Vagina (tissue), 2 donors: ENCODE measurements at regions not wholly inside any gene's neighbourhood (a gene's known extent, or its start where the extent isn't known, plus 50 kb on each side); places are given as distances from the start of the nearest gene placed in this dataset.

ENCODE experiments used
- DNase-seq, 2 donors: peaks; one replicate each; pipeline ENCODE4 v3.0.0-alpha.2; 2017; ENCODE audit errors: extremely low spot score in 2 of 2
- H3K27ac ChIP-seq: fragments of 200-600 bp; sonication (generic); one replicate; pipeline ENCODE4 v1.5.1; 2019
- H3K27me3 ChIP-seq: fragments of 200-600 bp; sonication (generic); one replicate; pipeline ENCODE4 v1.5.1; 2019
- H3K36me3 ChIP-seq, 2 donors: fragments of 200-600 bp; sonication (generic); one replicate each; pipeline ENCODE4 v1.5.1; 2017 to 2019
- H3K4me1 ChIP-seq: fragments of 200-600 bp; sonication (generic); one replicate; pipeline ENCODE4 v1.5.1; 2019
- H3K4me3 ChIP-seq, 2 donors: fragments of 200-600 bp; sonication (generic); 1 replicate in 1 of 2; 2 replicates in 1 of 2; pipeline ENCODE4 v1.5.1; 2016 to 2019
- H3K9me3 ChIP-seq: fragments of 200-600 bp; sonication (generic); one replicate; pipeline ENCODE4 v1.5.1; 2019
- POLR2A ChIP-seq, 2 donors: fragments of 450-650 bp; IDR thresholded peaks; one replicate each; pipeline ENCODE4 v1.6.1; 2017; ENCODE audit warnings: antibody characterized with exemption in 2 of 2, mild to moderate bottlenecking in 2 of 2, moderate library complexity in 2 of 2
- POLR2AphosphoS5 ChIP-seq, 2 donors: sonication (generic); formaldehyde crosslinking; IDR thresholded peaks; one replicate each; pipeline ENCODE4 v1.9.0; 2017; ENCODE audit warnings: antibody characterized with exemption in 2 of 2, mild to moderate bottlenecking in 2 of 2, low read depth in 1 of 2; ENCODE audit not compliant: insufficient read depth in 1 of 2
- intact Hi-C: fragments of 100-400 bp; cut with DNase I; formaldehyde crosslinking; loops from one replicate; pipeline ENCODE4 v1.15.1; 2023
- TF ChIP-seq, protein P1 (sequence below), 3 experiments: fragments of 450-650 bp in 2 of 3; fragments of 200-600 bp in 1 of 3; sonication (generic) in 1 of 3; IDR thresholded peaks; one replicate each; pipeline ENCODE4 v1.5.1; 2017 to 2019; ENCODE audit warnings: antibody characterized with exemption in 3 of 3, mild to moderate bottlenecking in 2 of 3, moderate library complexity in 2 of 3

DNA sequence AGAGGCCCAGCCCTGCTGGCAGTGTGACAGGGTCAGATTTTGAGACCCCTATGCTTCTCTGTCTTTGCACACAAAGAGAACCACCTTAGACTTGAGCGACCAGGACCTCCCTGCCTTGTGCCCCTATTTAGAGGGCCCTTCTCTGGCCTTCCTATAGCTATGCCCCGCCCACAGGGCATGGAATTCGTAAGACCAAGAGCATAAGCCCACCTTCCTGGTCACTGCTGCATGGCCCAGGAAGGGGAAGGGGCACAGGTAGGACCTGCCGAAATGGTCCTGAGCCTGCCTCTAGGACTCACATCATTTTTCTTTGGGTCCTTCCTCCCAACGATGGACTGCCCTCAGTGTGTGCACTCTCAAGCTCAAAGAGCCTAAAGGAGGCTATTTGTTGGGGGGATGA is 65.1 kb upstream of the SRSF6 start:
- intact Hi-C loops: no loop called here
- H3K27ac ChIP-seq: no peak overlapping the region
- no peak overlapping the region for H3K4me3 ChIP-seq
- no peaks in the 10 kb centered on the region for H3K27me3 ChIP-seq
- H3K4me1 ChIP-seq: no peaks in the 10 kb centered on the region
- H3K9me3 ChIP-seq: no peaks in the 10 kb centered on the region
- H3K36me3 ChIP-seq: no peaks in the 10 kb centered on the region
- TF ChIP-seq, protein P1, sequence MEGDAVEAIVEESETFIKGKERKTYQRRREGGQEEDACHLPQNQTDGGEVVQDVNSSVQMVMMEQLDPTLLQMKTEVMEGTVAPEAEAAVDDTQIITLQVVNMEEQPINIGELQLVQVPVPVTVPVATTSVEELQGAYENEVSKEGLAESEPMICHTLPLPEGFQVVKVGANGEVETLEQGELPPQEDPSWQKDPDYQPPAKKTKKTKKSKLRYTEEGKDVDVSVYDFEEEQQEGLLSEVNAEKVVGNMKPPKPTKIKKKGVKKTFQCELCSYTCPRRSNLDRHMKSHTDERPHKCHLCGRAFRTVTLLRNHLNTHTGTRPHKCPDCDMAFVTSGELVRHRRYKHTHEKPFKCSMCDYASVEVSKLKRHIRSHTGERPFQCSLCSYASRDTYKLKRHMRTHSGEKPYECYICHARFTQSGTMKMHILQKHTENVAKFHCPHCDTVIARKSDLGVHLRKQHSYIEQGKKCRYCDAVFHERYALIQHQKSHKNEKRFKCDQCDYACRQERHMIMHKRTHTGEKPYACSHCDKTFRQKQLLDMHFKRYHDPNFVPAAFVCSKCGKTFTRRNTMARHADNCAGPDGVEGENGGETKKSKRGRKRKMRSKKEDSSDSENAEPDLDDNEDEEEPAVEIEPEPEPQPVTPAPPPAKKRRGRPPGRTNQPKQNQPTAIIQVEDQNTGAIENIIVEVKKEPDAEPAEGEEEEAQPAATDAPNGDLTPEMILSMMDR (IDR thresholded peaks at IDR 0.05): no peak
- TF ChIP-seq POLR2A (IDR thresholded peaks at IDR 0.05): no peak
- TF ChIP-seq POLR2AphosphoS5 (IDR thresholded peaks at IDR 0.05; ENCODE audit: insufficient read depth in 1 of 2, low read depth in 1 of 2): no peak
- DNase-seq: no peak

DNA sequence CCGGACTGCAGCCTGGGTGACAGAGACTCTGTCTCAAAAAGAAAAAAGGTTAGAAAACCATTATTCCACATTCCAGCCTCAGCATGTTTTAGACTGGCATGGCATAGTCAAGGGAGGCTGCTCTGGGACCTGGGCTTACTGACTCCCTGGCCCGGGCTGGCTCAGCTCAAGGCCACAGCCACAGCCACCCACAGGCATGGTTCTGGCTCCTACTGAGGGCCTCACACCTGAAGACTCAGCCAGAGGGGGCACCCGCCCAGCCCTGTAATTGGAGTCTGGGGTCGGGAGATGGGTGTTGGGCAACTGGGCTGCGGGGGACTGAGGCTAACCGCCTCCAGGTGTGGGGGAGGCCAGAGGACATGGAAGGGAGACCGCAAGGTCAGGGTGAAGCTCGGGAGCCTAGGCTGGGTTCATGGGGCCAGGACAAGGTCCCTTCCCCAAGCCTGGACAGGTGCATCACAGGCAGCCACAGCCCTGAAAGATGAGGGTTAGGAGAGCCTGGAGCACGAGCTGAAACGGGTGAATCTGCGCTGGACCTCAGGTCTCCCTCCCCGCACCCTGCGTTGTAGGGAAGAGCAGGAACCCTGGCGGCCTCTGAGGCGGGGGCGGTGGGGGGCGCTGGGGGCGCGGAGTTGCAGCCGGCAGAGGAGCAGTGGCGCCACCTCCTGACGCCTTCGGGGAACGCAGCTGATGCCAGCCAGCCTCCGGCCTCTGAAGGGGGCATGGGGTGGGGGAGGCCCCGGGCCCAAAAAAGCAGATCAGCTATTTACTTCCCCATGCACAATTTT is 67.7 kb upstream of the SRSF6 start:
- Histone ChIP-seq H3K27ac (no peak overlapping the region), H3K27me3 (no peaks in the 10 kb centered on the region), H3K4me3 (no peak overlapping the region), H3K36me3 (no peaks in the 10 kb centered on the region), H3K9me3 (no peaks in the 10 kb centered on the region), H3K4me1 (no peaks in the 10 kb centered on the region)
- TF ChIP-seq POLR2A (IDR thresholded peaks at IDR 0.05) (no peak), POLR2AphosphoS5 (IDR thresholded peaks at IDR 0.05; ENCODE audit: insufficient read depth in 1 of 2, low read depth in 1 of 2) (no peak)
- TF ChIP-seq, protein P1 (IDR thresholded peaks at IDR 0.05): no peak
- DNase-seq: no peak
- intact Hi-C loops: no loop called here

DNA sequence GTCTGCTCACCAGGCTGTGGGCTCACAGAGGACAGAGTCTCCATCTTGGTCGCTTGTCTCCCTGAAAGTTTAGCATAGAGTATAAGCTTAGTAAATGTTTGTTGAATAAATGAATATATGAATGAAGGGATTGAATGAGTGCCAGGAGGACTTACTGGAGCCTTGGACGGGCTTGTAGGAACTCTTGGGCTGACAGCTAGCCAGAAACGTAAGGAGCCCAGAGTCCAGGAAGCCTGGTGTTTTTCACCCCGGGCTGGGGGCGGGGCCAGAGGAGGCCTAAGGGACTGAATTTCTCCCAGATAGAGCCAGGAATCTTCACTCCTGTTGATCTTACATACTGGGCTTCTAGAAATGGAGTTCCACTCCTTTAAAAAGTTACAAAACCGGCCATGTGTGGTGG is 68.5 kb upstream of the SRSF6 start:
- intact Hi-C loops: no loop called here
- Histone ChIP-seq H3K4me3 (no peak overlapping the region), H3K27me3 (no peaks in the 10 kb centered on the region), H3K9me3 (no peaks in the 10 kb centered on the region), H3K4me1 (no peaks in the 10 kb centered on the region), H3K27ac (no peak overlapping the region), H3K36me3 (no peaks in the 10 kb centered on the region)
- TF ChIP-seq, protein P1 (IDR thresholded peaks at IDR 0.05): no peak
- TF ChIP-seq POLR2A (IDR thresholded peaks at IDR 0.05) (no peak), POLR2AphosphoS5 (IDR thresholded peaks at IDR 0.05; ENCODE audit: insufficient read depth in 1 of 2, low read depth in 1 of 2) (no peak)
- DNase-seq: no peak

DNA sequence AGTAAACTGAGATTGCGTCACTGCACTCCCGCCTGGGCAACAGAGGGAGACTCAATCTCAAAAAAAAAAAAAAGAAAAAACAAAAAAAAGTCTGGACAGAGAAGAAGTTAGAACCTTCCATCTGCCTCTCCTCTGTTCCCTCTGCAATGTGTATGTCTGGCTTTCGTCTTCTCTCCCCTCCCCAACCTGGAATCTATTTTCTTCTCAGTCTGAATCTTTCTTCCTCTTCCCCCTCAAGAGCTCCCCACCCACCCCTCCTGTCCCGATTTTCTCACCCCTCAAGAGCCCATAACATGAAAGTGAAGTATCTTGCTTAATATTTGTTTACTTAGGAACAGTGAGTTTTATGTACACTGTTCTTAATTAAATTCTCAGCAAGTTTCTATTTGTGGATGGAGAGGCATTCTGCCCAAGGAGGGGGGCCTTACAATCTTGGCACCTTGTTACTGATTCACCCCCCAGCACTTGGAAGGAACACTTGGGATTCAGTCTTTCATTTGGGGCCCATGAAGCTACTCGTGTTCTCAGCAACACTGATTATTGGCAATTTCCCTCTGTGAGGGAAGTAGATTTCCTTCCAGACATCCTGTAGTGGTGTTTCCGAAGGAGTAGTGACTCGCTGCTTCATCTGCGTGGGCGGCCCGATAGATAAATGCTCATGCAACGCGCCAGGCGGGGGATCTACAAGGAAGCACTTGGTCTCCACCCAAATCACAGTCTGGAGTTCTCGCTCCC is 69.3 kb upstream of the SRSF6 start:
- Histone ChIP-seq H3K4me1 (no peaks in the 10 kb centered on the region), H3K4me3 (no peak overlapping the region), H3K27ac (no peak overlapping the region), H3K36me3 (no peaks in the 10 kb centered on the region), H3K9me3 (no peaks in the 10 kb centered on the region), H3K27me3 (no peaks in the 10 kb centered on the region)
- TF ChIP-seq, protein P1 (IDR thresholded peaks at IDR 0.05): no peak
- no peak for TF ChIP-seq POLR2AphosphoS5 (IDR thresholded peaks at IDR 0.05; ENCODE audit: insufficient read depth in 1 of 2, low read depth in 1 of 2)
- no peak for TF ChIP-seq POLR2A (IDR thresholded peaks at IDR 0.05)
- no peak for DNase-seq
- intact Hi-C loops: no loop called here

DNA sequence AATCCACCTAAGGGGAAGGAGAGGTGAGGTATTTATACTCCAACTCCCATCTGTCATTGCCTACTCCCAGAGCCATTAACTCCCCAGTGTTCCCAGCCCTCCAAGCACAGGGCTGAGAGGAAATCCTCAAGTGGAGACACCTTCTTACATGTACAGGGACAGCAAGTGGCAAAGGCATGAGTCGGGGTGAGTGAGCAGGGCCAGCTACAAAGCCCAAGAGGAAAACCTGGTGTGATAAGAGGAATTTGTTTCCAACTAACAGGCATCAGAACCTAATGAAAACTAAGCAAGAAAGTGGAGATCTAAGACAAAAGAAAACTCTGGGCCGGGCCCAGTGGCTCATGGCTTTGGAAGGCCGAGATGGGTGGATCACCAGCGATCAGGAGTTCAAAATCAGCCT is 70.0 kb upstream of the SRSF6 start:
- H3K27me3 ChIP-seq: no peaks in the 10 kb centered on the region
- no peak for DNase-seq
- no peaks in the 10 kb centered on the region for H3K36me3 ChIP-seq
- intact Hi-C loops: no loop called here
- H3K9me3 ChIP-seq: no peaks in the 10 kb centered on the region
- TF ChIP-seq POLR2A (IDR thresholded peaks at IDR 0.05): no peak
- TF ChIP-seq, protein P1 (IDR thresholded peaks at IDR 0.05): no peak
- no peak for TF ChIP-seq POLR2AphosphoS5 (IDR thresholded peaks at IDR 0.05; ENCODE audit: insufficient read depth in 1 of 2, low read depth in 1 of 2)
- H3K4me1 ChIP-seq: no peaks in the 10 kb centered on the region
- no peak overlapping the region for H3K27ac ChIP-seq
- no peak overlapping the region for H3K4me3 ChIP-seq
